Right lung (tissue), 2 donors: ENCODE measurements at regions not wholly inside any gene's neighbourhood (a gene's known extent, or its start where the extent isn't known, plus 50 kb on each side); places are given as distances from the start of the nearest gene placed in this dataset.

Experiments used
- DNase-seq, 2 donors: peaks; one replicate each; pipeline ENCODE4 v3.0.0-alpha.2; 2013

- no peak for DNase-seq
Observed at GRCh38 chr4:71932941-71933340, 98.9 kb upstream of the NPFFR2 start.

DNA sequence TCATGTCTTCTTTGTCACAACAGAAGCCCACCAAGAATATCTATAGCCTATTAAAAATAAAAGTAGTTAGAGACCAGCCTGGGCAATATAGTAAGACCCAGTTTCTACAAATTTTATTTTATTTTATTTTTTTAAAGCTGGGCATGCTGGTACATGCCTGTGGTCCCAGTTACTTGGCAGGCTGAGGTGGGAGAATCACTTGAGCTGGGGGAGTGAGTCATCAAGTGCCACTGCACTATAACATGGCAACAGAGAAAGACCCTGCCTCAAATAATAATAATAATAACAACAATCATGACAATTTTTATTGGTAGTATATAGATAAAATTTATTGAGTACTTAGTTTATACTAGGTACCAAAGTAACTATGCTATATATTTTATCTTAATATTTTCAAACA, 93.0 kb upstream of the NPFFR2 start:
- DNase-seq, result no peak

DNA sequence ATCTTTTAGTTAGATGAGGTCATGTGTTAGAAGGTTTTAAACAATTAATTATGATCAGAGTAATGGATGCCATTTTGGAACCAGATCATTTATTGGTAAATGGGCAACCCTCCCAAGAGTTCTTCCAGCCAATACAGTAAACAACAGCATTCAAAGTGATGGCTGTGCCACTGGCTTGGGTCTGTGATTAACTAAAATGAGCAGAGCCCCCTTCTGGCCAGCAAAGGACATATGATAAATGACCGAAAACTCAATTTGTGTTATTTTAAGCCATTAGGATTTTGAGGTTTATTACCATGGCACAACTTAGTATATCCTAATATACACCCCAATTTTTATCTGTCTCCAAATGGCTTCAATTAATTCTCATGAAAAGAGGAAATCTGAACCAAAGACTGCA, 90.8 kb upstream of the NPFFR2 start:
- DNase-seq, result peak in 1 of 2 donors; percentile 1

GRCh38 chr4:71944956-71945355, 86.8 kb upstream of the NPFFR2 start:
- no peak for DNase-seq

- DNase-seq, result no peak
Observed at GRCh38 chr4:71945791-71946190, 86.0 kb upstream of the NPFFR2 start.

DNA sequence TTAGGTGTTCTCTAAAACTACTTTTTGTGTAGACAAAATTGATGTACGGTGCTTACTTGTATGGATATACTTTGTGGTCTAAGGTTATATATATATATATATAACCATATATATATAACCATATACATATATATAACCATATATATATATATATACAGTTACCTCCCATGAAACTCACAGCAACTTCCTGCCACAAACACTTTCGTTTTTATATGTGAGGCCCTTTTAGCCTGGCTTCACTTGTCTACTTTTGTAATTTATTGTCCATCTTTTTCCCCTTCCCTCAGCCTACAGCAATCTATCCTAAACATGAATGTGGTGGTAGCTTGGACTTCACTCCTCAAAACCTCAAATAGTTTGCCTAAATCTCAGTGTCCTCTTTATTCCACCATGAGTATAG, 72.8 kb upstream of the NPFFR2 start:
- DNase-seq, result no peak

- DNase-seq, result no peak
Observed at GRCh38 chr4:71962622-71963264, 69.1 kb upstream of the NPFFR2 start.

DNA sequence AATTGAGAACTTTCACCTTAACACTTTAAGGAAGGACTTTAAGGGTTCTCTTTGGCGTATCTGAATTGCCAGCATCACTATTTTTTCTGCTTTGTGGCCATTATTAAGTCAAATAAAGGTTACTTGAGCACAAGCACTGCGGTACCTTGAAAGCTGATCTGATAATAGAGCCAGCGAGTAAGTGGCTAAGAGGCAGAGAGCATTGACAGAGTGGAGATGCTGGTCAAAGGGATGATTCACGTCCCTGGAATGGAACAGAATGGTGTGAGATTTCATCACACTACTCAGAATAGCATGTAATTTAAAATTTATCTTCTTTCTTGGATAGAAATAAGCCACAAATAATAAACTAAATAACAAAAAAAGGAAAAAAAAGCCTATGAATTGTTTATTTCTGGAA, 57.1 kb upstream of the NPFFR2 start:
- no peak for DNase-seq

- DNase-seq, result no peak
Observed at GRCh38 chr4:71976523-71976922, 55.3 kb upstream of the NPFFR2 start.

- DNase-seq, result no peak
Observed at GRCh38 chr4:71978210-71978835, 53.5 kb upstream of the NPFFR2 start.

GRCh38 chr4:71980976-71981375, 50.8 kb upstream of the NPFFR2 start:
- DNase-seq, result no peak
